Islet precursor cell (in vitro differentiated cells): ENCODE measurements at regions not wholly inside any gene's neighbourhood (a gene's known extent, or its start where the extent isn't known, plus 50 kb on each side); places are given as distances from the start of the nearest gene placed in this dataset.
A peak's percentile ranks its signal among the peaks of the same experiment; 100 is the strongest.
"Not testable (repeated sequence)": the region's sequence is repeated elsewhere in the genome, so short reads cannot be mapped to it uniquely, and the experiment has no call there.

Experiments used
- DNase-seq: peaks from one replicate; pipeline ENCODE4 v3.0.0-alpha.2; 2018

- DNase-seq = no peak
These were observed 82.2 kb upstream of the SLC22A16 start for GRCh38 chr6:110558575-110558974.

GRCh38 chr6:110557199-110557598, 80.8 kb upstream of the SLC22A16 start:
- DNase-seq = peak; percentile 66

GRCh38 chr6:110556317-110557110, 80.1 kb upstream of the SLC22A16 start:
- DNase-seq = no peak

DNA sequence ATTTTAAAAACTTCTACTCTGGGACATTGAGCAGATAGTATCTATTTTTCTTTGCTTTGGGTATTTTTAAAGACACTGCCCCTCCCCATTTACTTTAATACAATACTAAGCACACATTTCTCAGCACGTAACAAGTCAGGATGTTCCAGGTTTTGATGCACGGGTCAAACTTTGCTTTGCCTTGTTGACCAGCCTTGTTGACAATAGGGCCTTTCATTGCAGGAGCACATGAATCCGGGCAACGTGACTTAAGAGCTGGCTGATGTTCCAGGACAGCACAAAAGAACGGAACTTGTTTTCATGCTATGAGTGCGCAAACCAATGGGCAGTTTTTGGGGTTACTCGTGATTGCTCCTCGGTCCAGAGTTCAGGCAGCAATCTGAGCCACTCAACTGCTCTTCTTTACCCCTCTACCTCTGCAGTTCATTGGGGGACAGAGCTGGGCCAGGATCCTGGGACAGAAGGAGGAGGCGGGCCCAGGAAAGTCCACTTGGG, 78.6 kb upstream of the SLC22A16 start:
- DNase-seq = no peak

GRCh38 chr6:110554441-110554840, 78.0 kb upstream of the SLC22A16 start:
- no peak for DNase-seq

DNA sequence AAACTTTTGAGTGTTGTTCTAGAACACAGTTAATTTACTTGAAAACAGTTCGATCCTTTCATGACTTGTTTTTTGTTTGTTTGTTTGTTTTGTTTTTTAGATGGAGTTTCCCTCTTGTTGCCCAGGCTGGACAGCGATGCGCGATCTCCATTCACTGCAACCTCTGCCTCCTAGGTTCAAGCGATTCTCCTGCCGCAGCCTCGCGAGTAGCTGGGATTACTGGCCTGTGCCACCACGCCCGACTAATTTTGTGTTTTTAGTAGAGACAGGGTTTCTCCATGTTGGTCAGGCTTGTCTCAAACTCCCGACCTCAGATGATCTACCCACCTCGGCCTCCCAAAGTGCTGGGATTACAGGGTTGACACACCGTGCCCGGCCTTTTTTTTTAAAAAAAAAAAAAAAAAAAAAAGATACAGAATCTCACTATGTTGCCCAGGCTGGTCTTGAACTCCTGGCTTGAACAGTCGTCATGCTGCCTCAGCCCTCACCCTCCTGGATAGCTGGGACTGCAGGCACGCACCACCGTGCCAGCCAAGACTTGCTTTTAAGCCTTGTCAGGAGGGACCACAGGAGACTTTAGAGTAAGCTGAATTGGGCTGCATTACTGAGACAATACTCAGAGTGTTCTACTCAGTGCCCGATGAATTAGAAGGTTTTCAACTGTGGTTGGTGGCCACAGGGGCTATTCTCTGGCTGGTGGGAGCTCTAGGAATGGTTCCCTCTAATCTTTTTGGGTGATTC, 76.7 kb upstream of the SLC22A16 start:
- DNase-seq = no peak

- no peak for DNase-seq
These were observed 75.7 kb upstream of the SLC22A16 start for GRCh38 chr6:110552076-110552475.

DNA sequence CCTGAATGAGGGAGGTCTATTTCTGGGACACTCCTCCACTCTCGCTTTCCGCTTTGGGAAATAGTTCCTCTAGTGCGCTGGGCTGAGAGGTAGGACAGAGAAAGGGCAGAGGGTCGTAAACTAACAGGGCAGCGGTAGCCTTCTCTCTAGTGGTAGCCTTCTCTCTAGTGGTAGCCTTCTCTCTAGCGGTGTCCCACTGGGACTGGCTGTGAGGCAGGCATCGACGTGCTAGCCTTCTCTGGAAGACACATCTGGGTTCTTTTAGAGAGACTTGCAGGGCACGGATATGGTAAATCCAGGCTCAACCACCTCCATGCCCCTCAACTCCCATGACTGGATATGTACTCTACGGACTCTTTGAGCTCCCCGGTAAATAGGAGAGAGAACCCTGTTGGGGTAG, 74.7 kb upstream of the SLC22A16 start:
- DNase-seq = no peak

- DNase-seq = no peak
These were observed 73.9 kb upstream of the SLC22A16 start for GRCh38 chr6:110550353-110550752.

- DNase-seq = no peak
These were observed 72.9 kb upstream of the SLC22A16 start for GRCh38 chr6:110549277-110549676.

DNA sequence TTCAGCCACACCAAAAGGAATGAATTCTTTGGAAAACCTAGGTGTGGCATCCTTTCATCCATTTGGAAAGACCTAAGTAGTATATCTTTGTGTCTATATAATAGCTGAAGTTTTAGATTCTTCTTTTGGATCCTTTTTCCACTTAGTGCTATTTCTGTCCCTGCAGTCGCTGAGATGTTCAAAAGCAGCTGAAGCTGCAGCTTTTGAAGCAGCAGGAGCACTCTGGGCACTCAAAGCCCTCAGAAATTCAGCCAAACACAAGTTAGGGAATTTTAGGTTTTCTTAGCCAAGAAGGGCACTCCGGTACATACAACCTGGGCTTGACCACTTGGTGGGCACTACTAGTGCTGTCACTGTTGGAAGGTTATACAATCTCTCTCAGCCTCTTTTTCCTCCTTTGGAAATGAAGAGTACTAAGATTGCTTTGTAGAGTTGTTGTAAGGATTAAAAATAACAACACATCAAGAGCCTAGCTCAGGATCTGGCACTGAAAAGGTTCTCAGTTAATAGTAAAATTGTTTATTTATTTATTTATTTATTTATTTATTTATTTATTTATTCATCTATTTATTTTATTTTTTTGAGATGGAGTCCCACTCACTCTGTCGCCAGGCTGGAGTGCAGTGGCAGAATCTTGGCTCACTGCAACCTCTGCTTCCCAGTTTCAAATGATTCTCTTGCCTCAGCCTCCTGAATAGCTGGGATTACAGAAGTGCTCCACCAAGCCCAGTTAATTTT, 71.9 kb upstream of the SLC22A16 start:
- no peak for DNase-seq

- DNase-seq = peak; percentile 79
These were observed 71.0 kb upstream of the SLC22A16 start for GRCh38 chr6:110547266-110547964.

DNA sequence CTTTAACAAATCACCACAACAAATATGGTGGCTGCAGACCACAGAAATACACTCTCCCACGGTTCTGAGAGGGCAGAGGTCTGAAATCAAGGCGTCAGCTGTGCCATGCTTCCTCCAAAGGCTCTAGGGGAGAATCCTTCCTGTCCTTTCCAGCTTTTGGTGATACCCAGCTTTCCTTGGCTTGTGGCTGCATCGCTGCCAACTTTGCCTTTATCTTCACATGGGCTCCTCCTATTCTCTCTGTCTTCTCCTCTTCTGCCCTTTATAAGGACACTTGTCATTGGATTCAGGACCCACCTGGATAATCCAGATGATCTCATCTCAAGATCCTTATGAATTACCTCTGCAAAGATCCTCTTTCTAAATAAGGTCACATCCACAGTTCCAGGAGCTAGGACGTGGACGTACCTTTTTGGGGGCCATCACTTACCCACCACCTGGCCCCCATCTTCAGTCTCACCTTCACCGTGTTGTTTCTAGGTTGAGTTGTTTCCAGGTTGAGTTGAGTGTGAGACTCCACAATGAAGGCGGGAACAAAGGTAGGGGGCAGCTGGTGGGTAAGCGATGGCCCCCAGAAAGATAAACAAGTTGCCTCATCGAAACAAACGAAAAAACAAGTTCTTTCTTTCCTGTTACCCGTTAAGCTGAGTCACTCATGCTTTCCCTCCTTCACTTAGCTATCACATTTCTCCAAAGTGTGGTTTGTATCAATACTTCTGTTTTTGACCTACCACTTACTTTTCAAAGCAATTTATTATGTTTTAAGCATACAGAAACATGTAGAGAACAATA, 68.9 kb upstream of the SLC22A16 start:
- DNase-seq = no peak

DNA sequence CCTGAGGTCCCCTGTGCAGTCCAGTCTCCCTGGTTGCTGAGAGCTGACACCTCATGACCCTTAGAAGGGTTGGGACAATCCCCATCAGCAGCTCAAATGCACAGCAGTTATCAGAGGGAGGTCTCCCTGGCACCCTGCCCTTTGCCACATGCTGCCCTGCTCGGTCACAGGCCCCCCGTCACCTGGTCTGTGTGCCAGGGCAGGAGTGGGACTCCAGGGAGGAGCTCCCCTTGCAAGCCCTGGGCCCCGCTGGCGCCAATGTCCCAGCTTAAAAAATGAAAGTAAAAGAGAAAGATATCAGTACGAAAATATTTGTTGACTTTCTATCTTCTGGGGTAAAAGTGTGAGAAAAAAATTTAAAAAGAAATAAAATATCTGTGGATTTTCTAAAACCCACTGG, 68.1 kb upstream of the SLC22A16 start:
- DNase-seq = no peak

DNA sequence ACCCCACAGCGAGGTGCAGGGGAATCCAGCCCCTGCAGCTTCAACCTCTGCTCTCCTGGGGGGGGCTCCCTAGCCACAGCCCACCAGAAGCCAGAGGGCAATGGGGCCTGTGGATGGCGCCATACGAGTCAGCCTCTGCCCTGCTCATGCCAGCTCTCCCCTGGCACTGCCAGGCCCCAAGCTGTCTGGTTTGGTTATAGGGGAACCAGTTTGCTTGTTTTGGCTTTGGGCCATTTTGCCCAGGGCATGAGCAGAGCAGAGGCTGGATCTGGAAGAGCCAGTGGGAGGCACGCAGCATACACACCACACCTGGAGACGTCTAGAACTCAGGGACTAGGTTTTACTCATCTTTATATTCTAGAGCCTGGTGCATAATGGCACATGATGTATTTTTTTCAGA, 66.7 kb upstream of the SLC22A16 start:
- peak; percentile 45 for DNase-seq

DNA sequence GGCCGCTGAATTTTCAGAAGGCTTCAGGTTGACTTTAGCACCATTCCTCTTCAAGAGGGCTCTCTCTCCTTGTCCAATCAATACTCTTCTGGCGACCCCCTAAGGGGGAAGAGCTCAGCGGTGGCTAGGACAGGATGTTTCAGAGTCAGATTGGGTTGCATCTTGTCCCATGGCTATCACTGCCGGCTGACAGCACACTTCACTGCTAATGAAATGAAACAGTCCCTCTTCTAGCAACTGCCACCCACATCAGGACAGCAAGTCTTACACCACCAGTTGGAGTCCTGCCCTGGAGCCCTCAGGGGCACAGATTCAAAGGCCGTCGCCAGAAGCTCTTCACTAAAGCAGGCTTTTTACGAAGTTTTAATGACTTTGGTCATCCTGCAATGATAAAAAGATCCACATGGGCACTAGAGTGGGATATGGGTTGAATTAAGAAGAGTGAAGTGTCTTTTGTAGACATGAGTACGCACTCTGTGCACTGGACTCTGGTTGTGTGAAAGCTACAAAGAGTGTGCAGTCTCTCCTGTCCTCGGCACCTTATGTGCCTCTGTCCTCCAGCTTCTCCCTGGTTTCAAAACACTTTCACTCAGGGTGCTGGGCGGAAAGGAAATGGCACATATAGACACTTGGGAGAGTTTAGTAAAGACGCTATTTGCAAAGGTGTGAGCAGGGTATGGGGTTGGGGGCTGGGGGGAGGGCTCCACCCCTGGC, 66.1 kb upstream of the SLC22A16 start:
- peak; percentile 81 for DNase-seq

- no peak for DNase-seq
These were observed 65.4 kb upstream of the SLC22A16 start for GRCh38 chr6:110541701-110542309.

GRCh38 chr6:110539277-110540019, 63.0 kb upstream of the SLC22A16 start:
- DNase-seq = not testable (repeated sequence)

DNA sequence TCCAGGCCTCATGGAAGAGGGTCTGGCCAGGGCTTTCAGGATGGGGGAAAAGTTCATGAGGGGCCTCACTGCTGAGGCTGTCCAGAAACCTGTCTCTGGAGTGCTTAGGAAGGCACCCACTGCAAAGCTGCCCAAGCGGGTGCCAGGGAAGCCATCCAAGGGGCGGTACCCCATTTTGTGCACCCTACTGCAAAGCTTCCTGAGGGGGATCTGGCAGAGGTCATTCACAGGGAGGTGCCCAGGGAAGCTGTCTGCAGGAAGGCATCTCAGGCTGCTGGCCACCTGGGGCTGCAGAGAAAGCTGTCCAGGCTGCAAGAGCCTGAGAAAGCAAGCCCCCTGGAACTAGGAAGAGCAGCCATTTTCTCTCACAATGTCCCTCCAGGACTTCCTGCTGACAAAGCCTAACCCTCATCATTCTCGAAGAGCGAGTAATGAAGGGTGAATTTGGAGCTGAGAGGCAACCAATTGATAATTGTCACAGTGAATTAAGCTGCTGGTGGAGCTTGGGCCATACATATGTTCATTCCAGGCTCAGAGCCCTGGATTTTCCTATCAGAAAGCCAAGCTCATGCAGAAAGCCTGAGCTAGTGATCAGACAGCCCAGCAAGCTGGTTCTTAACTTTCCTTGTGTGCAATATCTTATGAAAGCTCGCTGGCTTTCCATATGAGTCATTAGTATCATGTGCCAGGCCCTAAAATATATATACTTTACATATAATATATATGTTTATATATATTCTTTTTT, 62.2 kb upstream of the SLC22A16 start:
- DNase-seq = no peak
